ENCODE measurements at regions not wholly inside any gene's neighbourhood (a gene's known extent, or its start where the extent isn't known, plus 50 kb on each side); places are given as distances from the start of the nearest gene placed in this dataset.

DNA sequence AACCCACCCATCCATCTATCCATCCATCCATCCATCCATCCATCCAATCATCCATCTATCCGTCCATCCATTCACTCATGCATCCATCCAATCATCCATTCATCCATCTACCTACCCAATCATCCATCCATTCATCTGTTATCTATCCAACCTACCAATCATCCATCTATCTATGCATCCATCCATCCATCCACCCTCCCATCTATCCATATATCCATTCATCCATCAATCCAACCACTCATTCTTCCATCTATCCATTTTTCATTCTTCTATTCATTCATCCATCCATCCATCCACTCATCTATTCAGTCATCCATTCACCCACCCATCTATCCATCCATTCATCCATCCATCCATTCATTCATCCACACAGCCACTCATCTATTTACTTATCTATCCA is 80.1 kb upstream of the SHOX start:
- DNase-seq (ENCODE audit: low read depth in 1 of 2, low spot score in 2 of 2) (no peak), FAIRE-seq (no peak)
- no peak for TF ChIP-seq CEBPB (IDR thresholded peaks at IDR 0.05; ENCODE audit: low read depth, low read length)
- TF ChIP-seq BRCA1 (IDR thresholded peaks at IDR 0.05; ENCODE audit: low read depth, low read length): no peak
- H4K20me1 ChIP-seq (replicated peaks in 1 of 2; ENCODE audit: control insufficient read depth in 1 of 2, insufficient read depth in 2 of 2, low read length in 2 of 2): peaks cover 0 to 4% of the 10 kb centered on the region in 2 experiments
- H4K8ac ChIP-seq (ENCODE audit: extremely low read depth, insufficient read depth, low read length): no peak overlapping the region
- H3K23me2 ChIP-seq (ENCODE audit: low read depth, low read length): peaks cover 26% of the 10 kb centered on the region; the same call in 1 of the 2 replicates
- H3K4ac ChIP-seq (replicated peaks; ENCODE audit: insufficient read length, low read depth, low read length): no peak overlapping the region
- POLR2A ChIA-PET (ENCODE audit: partially characterized antibody): no interaction called here
- no peak overlapping the region for H3K4me2 ChIP-seq (ENCODE audit: insufficient read depth in 1 of 2, low read depth in 2 of 2, low read length in 2 of 2)
- H2BK12ac ChIP-seq (ENCODE audit: low read depth, low read length): no peak overlapping the region
- no peak overlapping the region for H4K5ac ChIP-seq (ENCODE audit: insufficient read length, low read depth, low read length)
- no peak overlapping the region for H2BK120ac ChIP-seq (replicated peaks; ENCODE audit: low read depth, low read length)
- WGBS, 2 experiments (ENCODE audit: extremely low coverage in 1 of 2, insufficient coverage in 1 of 2, insufficient read length in 1 of 2, insufficient replicate concordance in 2 of 2, low coverage in 1 of 2, low lambda C conversion rate in 2 of 2, missing lambda C conversion rate in 1 of 2): 74 to 100% methylated on average over 1 of the region's 1 CpG
- no peak overlapping the region for H2BK5ac ChIP-seq (ENCODE audit: low read depth, low read length)
- H3K4me1 ChIP-seq (replicated peaks in 1 of 4; ENCODE audit: control insufficient read depth in 3 of 4, insufficient read depth in 4 of 4, low read length in 3 of 4): no peaks in the 10 kb centered on the region; a peak in 1 of 7 replicates
- no peak overlapping the region for H3K23ac ChIP-seq (ENCODE audit: insufficient read length)
- CTCF ChIA-PET (ENCODE audit: partially characterized antibody): no interaction called here
- no peak overlapping the region for H2BK20ac ChIP-seq (ENCODE audit: low read length)
- no peak overlapping the region for H2AK5ac ChIP-seq (ENCODE audit: low read depth, low read length)
- H3K36me3 ChIP-seq (ENCODE audit: control insufficient read depth in 2 of 4, insufficient read depth in 4 of 4, low read length in 3 of 4): no peaks in the 10 kb centered on the region
- H2AFZ ChIP-seq (ENCODE audit: low read length): no peak overlapping the region
- H3K56ac ChIP-seq (replicated peaks; ENCODE audit: insufficient read length, low read depth, low read length): peak overlapping the region; percentile 82
- H3K79me2 ChIP-seq (ENCODE audit: control insufficient read depth in 1 of 2, insufficient read depth in 2 of 2, low read length in 2 of 2): no peaks in the 10 kb centered on the region
- no peaks in the 10 kb centered on the region for H3K9me3 ChIP-seq (ENCODE audit: insufficient read depth in 2 of 2, low read depth in 1 of 2, low read length in 1 of 2)
- no peak overlapping the region for H2BK15ac ChIP-seq (ENCODE audit: low read length)
- H3K79me1 ChIP-seq (ENCODE audit: low read depth, low read length): no peaks in the 10 kb centered on the region
- no peak overlapping the region for H3K4me3 ChIP-seq (ENCODE audit: extremely low read depth in 1 of 4, insufficient read depth in 2 of 4, low read depth in 3 of 4, low read length in 4 of 4)
- no peaks in the 10 kb centered on the region for H3K27me3 ChIP-seq (replicated peaks in 1 of 4; ENCODE audit: control insufficient read depth in 3 of 4, extremely low read depth in 1 of 4, insufficient read depth in 3 of 4, low read length in 3 of 4)
- no peak overlapping the region for H3K27ac ChIP-seq (ENCODE audit: low read depth, low read length)
- no peak overlapping the region for H3K14ac ChIP-seq (ENCODE audit: insufficient read length)
- no peak overlapping the region for H4K91ac ChIP-seq (replicated peaks; ENCODE audit: insufficient read length, low read length)
- H3K18ac ChIP-seq (ENCODE audit: extremely low read depth, low read length): no peak overlapping the region
- no peak overlapping the region for H3K9ac ChIP-seq (replicated peaks in 1 of 4; ENCODE audit: extremely low read depth in 1 of 4, low read depth in 3 of 4, low read length in 3 of 4)
